Prostate gland (tissue), 2 donors: ENCODE measurements at regions not wholly inside any gene's neighbourhood (a gene's known extent, or its start where the extent isn't known, plus 50 kb on each side); places are given as distances from the start of the nearest gene placed in this dataset.

Source experiments
- CTCF ChIP-seq, 4 experiments: fragments of 200-600 bp in 2 of 4; fragments of 450-650 bp in 2 of 4; sonication (generic) in 2 of 4; IDR thresholded peaks; 1 replicate in 3 of 4; 2 replicates in 1 of 4; pipeline ENCODE4 v1.5.1; 2016 to 2019; ENCODE audit warnings: antibody characterized with exemption in 4 of 4, mild to moderate bottlenecking in 2 of 4, moderate library complexity in 2 of 4
- POLR2A ChIP-seq: fragments of 450-650 bp; IDR thresholded peaks from one replicate; pipeline ENCODE4 v1.6.1; 2016; ENCODE audit warnings: antibody characterized with exemption, mild to moderate bottlenecking
- POLR2AphosphoS5 ChIP-seq: sonication (generic); formaldehyde crosslinking; IDR thresholded peaks from one replicate; pipeline ENCODE4 v1.6.1; 2017; ENCODE audit warnings: antibody characterized with exemption

- TF ChIP-seq POLR2A (no peak), CTCF (IDR thresholded peaks at IDR 0.05) (no peak), POLR2AphosphoS5 (no peak)
Observed at GRCh38 chr4:148649652-148650331, 207.6 kb upstream of the NR3C2 start.
